SK-N-SH treated with all-trans-retinoic acid at 6 μM for 48 hours (cell line): ENCODE measurements at regions not wholly inside any gene's neighbourhood (a gene's known extent, or its start where the extent isn't known, plus 50 kb on each side); places are given as distances from the start of the nearest gene placed in this dataset.

Experiments
- ATAC-seq: fragments of 200-7000 bp; cut with Tn5 transposase; 3 replicates; pipeline ENCODE4 v1.9.1; 2020; ENCODE audit warnings: mild to moderate bottlenecking, moderate library complexity
- ARNTL ChIP-seq: fragments of 450-650 bp; formaldehyde crosslinking; IDR thresholded peaks from 2 replicates; pipeline ENCODE4 v1.5.0; 2020; ENCODE audit warnings: low read depth, mild to moderate bottlenecking, moderate library complexity, borderline replicate concordance
- BACH2 ChIP-seq: fragments of 250-450 bp; sonication (Bioruptor Pico); IDR thresholded peaks from 2 replicates; pipeline ENCODE4 v1.9.0; 2021; ENCODE audit warnings: mild to moderate bottlenecking, borderline replicate concordance
- CSDC2 ChIP-seq: fragments of 250-450 bp; sonication (Bioruptor Pico); IDR thresholded peaks from 2 replicates; pipeline ENCODE4 v1.5.0; 2020; ENCODE audit warnings: mild to moderate bottlenecking, moderate library complexity
- OSR1 ChIP-seq: fragments of 250-450 bp; sonication (Bioruptor Pico); IDR thresholded peaks from 2 replicates; pipeline ENCODE4 v1.8.0; 2022; ENCODE audit warnings: moderate library complexity, mild to moderate bottlenecking, inconsistent platforms
- PPARA ChIP-seq: fragments of 250-450 bp; sonication (Bioruptor Pico); IDR thresholded peaks from 2 replicates; pipeline ENCODE4 v1.5.0; 2020; ENCODE audit warnings: mild to moderate bottlenecking, borderline replicate concordance
- RARB ChIP-seq: fragments of 250-450 bp; sonication (Bioruptor Pico); IDR thresholded peaks from 2 replicates; pipeline ENCODE4 v1.8.0; 2021; ENCODE audit warnings: mild to moderate bottlenecking, moderate library complexity
- SNAI2 ChIP-seq: fragments of 250-450 bp; sonication (Bioruptor Pico); IDR thresholded peaks from 2 replicates; pipeline ENCODE4 v1.5.0; 2020; ENCODE audit warnings: mild to moderate bottlenecking, moderate library complexity
- TCF4 ChIP-seq: fragments of 250-450 bp; sonication (Bioruptor Pico); IDR thresholded peaks from 2 replicates; pipeline ENCODE4 v1.8.0; 2021; ENCODE audit warnings: mild to moderate bottlenecking, moderate library complexity, borderline replicate concordance
- TOX ChIP-seq: fragments of 250-450 bp; sonication (Bioruptor Pico); IDR thresholded peaks from 2 replicates; pipeline ENCODE4 v1.8.0; 2021; ENCODE audit warnings: mild to moderate bottlenecking, moderate library complexity, borderline replicate concordance
- ZC3H10 ChIP-seq: fragments of 250-450 bp; sonication (Bioruptor Pico); IDR thresholded peaks from 2 replicates; pipeline ENCODE4 v1.5.1; 2021; ENCODE audit warnings: mild to moderate bottlenecking, moderate library complexity
- ZFP3 ChIP-seq: fragments of 250-450 bp; sonication (Bioruptor Pico); IDR thresholded peaks from 2 replicates; pipeline ENCODE4 v1.5.0; 2020; ENCODE audit warnings: mild to moderate bottlenecking, moderate library complexity
- ZFP30 ChIP-seq: fragments of 450-650 bp; formaldehyde crosslinking; IDR thresholded peaks from 2 replicates; pipeline ENCODE4 v1.5.0; 2022; ENCODE audit warnings: mild to moderate bottlenecking, moderate library complexity
- ZNF565 ChIP-seq: fragments of 450-650 bp; formaldehyde crosslinking; conservative IDR thresholded peaks from 2 replicates; pipeline ENCODE4 v1.5.0; 2020; ENCODE audit warnings: low read depth, mild to moderate bottlenecking, moderate library complexity
- ZNF70 ChIP-seq: fragments of 450-650 bp; formaldehyde crosslinking; IDR thresholded peaks from 2 replicates; pipeline ENCODE4 v1.5.0; 2020; ENCODE audit warnings: mild to moderate bottlenecking, moderate library complexity
- ZNF8 ChIP-seq: fragments of 450-650 bp; formaldehyde crosslinking; IDR thresholded peaks from 2 replicates; pipeline ENCODE4 v1.5.0; 2020; ENCODE audit warnings: mild to moderate bottlenecking, moderate library complexity
- TF ChIP-seq, protein P1 (sequence below): fragments of 250-450 bp; sonication (Bioruptor Pico); IDR thresholded peaks from 2 replicates; pipeline ENCODE4 v1.8.0; 2021; ENCODE audit warnings: low read depth, mild to moderate bottlenecking, moderate library complexity, borderline replicate concordance
- TF ChIP-seq, protein P2 (sequence below): fragments of 250-450 bp; sonication (Bioruptor Pico); IDR thresholded peaks from 2 replicates; pipeline ENCODE4 v1.5.1; 2021; ENCODE audit warnings: mild to moderate bottlenecking, moderate library complexity
- TF ChIP-seq, protein P3 (sequence below): fragments of 250-450 bp; sonication (Bioruptor Pico); IDR thresholded peaks from 2 replicates; pipeline ENCODE4 v1.8.0; 2020; ENCODE audit warnings: mild to moderate bottlenecking, moderate library complexity, borderline replicate concordance
- TF ChIP-seq, protein P4 (sequence below): fragments of 250-450 bp; sonication (Bioruptor Pico); IDR thresholded peaks from 2 replicates; pipeline ENCODE4 v1.5.1; 2020; ENCODE audit warnings: low read depth, mild to moderate bottlenecking, moderate library complexity
- TF ChIP-seq, protein P5 (sequence below): fragments of 250-450 bp; sonication (Bioruptor Pico); IDR thresholded peaks from 2 replicates; pipeline ENCODE4 v1.5.0; 2020; ENCODE audit warnings: mild to moderate bottlenecking, moderate library complexity

DNA sequence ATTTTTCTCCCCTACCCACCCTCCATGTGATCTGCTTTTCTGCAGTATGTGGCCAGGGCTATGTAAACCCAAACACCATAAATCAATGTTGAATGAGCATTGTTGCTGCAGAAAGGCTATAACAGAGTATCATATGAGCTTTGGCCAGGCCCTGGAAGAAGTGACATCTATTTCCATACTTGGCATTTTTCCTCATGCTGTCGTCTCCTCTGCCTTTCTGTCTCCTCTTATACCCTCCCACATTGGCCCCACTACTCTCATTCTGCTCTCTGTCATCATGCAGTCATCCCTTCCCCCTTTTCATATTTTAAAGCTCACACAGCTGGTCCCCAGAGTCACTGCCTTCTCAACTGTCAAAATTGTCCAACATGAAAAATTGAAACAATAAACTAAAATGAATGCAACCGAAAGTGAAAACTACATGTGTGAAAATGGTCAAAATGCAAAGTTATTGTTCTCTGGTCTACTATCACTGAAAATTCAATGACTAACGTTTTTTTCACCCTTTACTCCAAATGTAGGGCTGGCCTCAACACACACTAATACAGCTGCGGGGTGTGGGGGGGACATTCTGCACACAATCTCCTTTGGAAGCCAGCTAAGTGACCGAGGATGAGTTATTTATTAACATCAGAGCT, 290.7 kb upstream of the TMPO start:
- ATAC-seq = no peak
- TF ChIP-seq ZFP3 (CRISPR knock-in tag) (no peak), ARNTL (CRISPR knock-in tag) (no peak), ZNF565 (no peak), ZNF70 (no peak), OSR1 (CRISPR knock-in tag) (no peak), PPARA (CRISPR knock-in tag) (no peak), RARB (no peak), SNAI2 (CRISPR knock-in tag) (no peak), ZC3H10 (CRISPR knock-in tag) (no peak), TCF4 (no peak), ZFP30 (no peak), CSDC2 (CRISPR knock-in tag) (no peak), ZNF8 (CRISPR knock-in tag) (no peak), BACH2 (no peak), TOX (CRISPR knock-in tag) (no peak)
- TF ChIP-seq, protein P1, sequence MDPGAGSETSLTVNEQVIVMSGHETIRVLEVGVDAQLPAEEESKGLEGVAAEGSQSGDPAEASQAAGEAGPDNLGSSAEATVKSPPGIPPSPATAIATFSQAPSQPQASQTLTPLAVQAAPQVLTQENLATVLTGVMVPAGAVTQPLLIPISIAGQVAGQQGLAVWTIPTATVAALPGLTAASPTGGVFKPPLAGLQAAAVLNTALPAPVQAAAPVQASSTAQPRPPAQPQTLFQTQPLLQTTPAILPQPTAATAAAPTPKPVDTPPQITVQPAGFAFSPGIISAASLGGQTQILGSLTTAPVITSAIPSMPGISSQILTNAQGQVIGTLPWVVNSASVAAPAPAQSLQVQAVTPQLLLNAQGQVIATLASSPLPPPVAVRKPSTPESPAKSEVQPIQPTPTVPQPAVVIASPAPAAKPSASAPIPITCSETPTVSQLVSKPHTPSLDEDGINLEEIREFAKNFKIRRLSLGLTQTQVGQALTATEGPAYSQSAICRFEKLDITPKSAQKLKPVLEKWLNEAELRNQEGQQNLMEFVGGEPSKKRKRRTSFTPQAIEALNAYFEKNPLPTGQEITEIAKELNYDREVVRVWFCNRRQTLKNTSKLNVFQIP = no peak
- TF ChIP-seq, protein P2, sequence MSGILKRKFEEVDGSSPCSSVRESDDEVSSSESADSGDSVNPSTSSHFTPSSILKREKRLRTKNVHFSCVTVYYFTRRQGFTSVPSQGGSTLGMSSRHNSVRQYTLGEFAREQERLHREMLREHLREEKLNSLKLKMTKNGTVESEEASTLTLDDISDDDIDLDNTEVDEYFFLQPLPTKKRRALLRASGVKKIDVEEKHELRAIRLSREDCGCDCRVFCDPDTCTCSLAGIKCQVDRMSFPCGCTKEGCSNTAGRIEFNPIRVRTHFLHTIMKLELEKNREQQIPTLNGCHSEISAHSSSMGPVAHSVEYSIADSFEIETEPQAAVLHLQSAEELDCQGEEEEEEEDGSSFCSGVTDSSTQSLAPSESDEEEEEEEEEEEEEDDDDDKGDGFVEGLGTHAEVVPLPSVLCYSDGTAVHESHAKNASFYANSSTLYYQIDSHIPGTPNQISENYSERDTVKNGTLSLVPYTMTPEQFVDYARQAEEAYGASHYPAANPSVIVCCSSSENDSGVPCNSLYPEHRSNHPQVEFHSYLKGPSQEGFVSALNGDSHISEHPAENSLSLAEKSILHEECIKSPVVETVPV (CRISPR knock-in tag) = no peak
- TF ChIP-seq, protein P3, sequence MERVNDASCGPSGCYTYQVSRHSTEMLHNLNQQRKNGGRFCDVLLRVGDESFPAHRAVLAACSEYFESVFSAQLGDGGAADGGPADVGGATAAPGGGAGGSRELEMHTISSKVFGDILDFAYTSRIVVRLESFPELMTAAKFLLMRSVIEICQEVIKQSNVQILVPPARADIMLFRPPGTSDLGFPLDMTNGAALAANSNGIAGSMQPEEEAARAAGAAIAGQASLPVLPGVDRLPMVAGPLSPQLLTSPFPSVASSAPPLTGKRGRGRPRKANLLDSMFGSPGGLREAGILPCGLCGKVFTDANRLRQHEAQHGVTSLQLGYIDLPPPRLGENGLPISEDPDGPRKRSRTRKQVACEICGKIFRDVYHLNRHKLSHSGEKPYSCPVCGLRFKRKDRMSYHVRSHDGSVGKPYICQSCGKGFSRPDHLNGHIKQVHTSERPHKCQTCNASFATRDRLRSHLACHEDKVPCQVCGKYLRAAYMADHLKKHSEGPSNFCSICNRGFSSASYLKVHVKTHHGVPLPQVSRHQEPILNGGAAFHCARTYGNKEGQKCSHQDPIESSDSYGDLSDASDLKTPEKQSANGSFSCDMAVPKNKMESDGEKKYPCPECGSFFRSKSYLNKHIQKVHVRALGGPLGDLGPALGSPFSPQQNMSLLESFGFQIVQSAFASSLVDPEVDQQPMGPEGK (CRISPR knock-in tag) = no peak
- TF ChIP-seq, protein P4, sequence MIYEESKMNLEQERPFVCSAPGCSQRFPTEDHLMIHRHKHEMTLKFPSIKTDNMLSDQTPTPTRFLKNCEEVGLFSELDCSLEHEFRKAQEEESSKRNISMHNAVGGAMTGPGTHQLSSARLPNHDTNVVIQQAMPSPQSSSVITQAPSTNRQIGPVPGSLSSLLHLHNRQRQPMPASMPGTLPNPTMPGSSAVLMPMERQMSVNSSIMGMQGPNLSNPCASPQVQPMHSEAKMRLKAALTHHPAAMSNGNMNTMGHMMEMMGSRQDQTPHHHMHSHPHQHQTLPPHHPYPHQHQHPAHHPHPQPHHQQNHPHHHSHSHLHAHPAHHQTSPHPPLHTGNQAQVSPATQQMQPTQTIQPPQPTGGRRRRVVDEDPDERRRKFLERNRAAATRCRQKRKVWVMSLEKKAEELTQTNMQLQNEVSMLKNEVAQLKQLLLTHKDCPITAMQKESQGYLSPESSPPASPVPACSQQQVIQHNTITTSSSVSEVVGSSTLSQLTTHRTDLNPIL = no peak
- TF ChIP-seq, protein P5, sequence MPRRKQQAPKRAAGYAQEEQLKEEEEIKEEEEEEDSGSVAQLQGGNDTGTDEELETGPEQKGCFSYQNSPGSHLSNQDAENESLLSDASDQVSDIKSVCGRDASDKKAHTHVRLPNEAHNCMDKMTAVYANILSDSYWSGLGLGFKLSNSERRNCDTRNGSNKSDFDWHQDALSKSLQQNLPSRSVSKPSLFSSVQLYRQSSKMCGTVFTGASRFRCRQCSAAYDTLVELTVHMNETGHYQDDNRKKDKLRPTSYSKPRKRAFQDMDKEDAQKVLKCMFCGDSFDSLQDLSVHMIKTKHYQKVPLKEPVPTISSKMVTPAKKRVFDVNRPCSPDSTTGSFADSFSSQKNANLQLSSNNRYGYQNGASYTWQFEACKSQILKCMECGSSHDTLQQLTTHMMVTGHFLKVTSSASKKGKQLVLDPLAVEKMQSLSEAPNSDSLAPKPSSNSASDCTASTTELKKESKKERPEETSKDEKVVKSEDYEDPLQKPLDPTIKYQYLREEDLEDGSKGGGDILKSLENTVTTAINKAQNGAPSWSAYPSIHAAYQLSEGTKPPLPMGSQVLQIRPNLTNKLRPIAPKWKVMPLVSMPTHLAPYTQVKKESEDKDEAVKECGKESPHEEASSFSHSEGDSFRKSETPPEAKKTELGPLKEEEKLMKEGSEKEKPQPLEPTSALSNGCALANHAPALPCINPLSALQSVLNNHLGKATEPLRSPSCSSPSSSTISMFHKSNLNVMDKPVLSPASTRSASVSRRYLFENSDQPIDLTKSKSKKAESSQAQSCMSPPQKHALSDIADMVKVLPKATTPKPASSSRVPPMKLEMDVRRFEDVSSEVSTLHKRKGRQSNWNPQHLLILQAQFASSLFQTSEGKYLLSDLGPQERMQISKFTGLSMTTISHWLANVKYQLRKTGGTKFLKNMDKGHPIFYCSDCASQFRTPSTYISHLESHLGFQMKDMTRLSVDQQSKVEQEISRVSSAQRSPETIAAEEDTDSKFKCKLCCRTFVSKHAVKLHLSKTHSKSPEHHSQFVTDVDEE (CRISPR knock-in tag) = no peak
- TF ChIP-seq, all 23 proteins: peak for 0

DNA sequence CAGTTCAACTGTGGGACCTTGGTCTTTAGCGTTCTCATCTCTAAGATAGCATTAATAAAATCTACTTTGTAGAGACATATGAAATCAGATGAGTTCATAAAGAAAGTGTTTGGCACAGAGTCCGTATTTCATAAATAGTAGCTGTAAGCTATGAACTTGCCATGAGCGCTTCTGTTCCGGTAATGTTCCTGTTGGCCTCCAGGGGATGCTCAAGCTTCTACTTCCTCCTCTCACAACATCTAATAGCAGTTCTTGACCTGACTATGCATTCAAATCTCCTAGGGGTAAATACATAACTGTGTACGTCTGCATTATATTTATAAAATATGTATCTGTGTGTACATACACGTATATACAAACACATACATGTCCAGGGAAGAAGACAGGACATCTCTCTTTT, 288.2 kb upstream of the TMPO start:
- ATAC-seq = peak; percentile 65
- TF ChIP-seq, protein P2 (CRISPR knock-in tag) = no peak
- TF ChIP-seq RARB (no peak), TOX (CRISPR knock-in tag) (no peak), ARNTL (CRISPR knock-in tag) (no peak)
- TF ChIP-seq, all 23 proteins: peak for 0
